ENCODE measurements at regions not wholly inside any gene's neighbourhood (a gene's known extent, or its start where the extent isn't known, plus 50 kb on each side); places are given as distances from the start of the nearest gene placed in this dataset.

DNA sequence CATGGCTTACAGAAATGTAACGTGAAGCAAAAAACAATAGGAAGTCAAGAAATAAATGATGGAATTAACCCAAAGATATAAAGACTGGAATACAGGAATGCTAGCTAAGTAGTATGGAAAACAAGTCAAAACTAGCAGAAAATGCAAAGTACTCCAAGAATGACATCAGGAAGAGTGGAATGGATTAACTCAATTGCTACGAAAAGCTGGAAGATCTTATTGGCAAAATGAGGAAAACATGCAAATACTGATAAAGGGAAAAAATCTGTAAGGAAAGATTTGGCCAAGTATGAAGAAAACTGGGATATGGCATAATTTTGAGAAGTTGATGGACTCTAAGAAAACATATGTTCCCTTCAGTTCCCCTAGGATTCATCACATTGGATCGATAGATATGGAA, 324.5 kb upstream of the ZNF608 start:
- in situ Hi-C loops (cut with HindIII; ENCODE audit: low pct_unique_long_range_greater_than_20kb, low sequenced_read_pairs) (no loop called here), intact Hi-C loops (cut with micrococcal nuclease; ENCODE audit: unreplicated experiment) (no loop called here)
- H3K4me3 ChIP-seq (ENCODE audit: low read depth in 2 of 2, low read length in 2 of 2), result no peak overlapping the region
- ChIA-PET POLR2A (no interaction called here), CTCF (no interaction called here)
- H3K9me3 ChIP-seq (ENCODE audit: control insufficient read depth, insufficient read depth, low read depth, low read length), result peaks cover 18% of the 10 kb centered on the region; the same call in 1 of the 2 replicates
- H3K36me3 ChIP-seq (ENCODE audit: control insufficient read depth, insufficient read depth, low read length), result no peaks in the 10 kb centered on the region
- no peak for TF ChIP-seq TCF7L2 (IDR thresholded peaks at IDR 0.05; ENCODE audit: low read depth, low read length)
- TF ChIP-seq, protein P1, sequence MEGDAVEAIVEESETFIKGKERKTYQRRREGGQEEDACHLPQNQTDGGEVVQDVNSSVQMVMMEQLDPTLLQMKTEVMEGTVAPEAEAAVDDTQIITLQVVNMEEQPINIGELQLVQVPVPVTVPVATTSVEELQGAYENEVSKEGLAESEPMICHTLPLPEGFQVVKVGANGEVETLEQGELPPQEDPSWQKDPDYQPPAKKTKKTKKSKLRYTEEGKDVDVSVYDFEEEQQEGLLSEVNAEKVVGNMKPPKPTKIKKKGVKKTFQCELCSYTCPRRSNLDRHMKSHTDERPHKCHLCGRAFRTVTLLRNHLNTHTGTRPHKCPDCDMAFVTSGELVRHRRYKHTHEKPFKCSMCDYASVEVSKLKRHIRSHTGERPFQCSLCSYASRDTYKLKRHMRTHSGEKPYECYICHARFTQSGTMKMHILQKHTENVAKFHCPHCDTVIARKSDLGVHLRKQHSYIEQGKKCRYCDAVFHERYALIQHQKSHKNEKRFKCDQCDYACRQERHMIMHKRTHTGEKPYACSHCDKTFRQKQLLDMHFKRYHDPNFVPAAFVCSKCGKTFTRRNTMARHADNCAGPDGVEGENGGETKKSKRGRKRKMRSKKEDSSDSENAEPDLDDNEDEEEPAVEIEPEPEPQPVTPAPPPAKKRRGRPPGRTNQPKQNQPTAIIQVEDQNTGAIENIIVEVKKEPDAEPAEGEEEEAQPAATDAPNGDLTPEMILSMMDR (IDR thresholded peaks at IDR 0.05), result no peak
- TF ChIP-seq, protein P2, sequence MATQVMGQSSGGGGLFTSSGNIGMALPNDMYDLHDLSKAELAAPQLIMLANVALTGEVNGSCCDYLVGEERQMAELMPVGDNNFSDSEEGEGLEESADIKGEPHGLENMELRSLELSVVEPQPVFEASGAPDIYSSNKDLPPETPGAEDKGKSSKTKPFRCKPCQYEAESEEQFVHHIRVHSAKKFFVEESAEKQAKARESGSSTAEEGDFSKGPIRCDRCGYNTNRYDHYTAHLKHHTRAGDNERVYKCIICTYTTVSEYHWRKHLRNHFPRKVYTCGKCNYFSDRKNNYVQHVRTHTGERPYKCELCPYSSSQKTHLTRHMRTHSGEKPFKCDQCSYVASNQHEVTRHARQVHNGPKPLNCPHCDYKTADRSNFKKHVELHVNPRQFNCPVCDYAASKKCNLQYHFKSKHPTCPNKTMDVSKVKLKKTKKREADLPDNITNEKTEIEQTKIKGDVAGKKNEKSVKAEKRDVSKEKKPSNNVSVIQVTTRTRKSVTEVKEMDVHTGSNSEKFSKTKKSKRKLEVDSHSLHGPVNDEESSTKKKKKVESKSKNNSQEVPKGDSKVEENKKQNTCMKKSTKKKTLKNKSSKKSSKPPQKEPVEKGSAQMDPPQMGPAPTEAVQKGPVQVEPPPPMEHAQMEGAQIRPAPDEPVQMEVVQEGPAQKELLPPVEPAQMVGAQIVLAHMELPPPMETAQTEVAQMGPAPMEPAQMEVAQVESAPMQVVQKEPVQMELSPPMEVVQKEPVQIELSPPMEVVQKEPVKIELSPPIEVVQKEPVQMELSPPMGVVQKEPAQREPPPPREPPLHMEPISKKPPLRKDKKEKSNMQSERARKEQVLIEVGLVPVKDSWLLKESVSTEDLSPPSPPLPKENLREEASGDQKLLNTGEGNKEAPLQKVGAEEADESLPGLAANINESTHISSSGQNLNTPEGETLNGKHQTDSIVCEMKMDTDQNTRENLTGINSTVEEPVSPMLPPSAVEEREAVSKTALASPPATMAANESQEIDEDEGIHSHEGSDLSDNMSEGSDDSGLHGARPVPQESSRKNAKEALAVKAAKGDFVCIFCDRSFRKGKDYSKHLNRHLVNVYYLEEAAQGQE (IDR thresholded peaks at IDR 0.05; ENCODE audit: insufficient read depth in 1 of 2, low read depth in 2 of 2, low read length in 1 of 2), result no peak
- TF ChIP-seq POLR2AphosphoS5 (IDR thresholded peaks at IDR 0.05; ENCODE audit: low read depth, low read length), result no peak
- TF ChIP-seq SIN3A (IDR thresholded peaks at IDR 0.05; ENCODE audit: borderline replicate concordance, insufficient read depth, low read depth, low read length), result no peak
- no peak for ATAC-seq
- H3K27ac ChIP-seq (ENCODE audit: low read length), result no peak overlapping the region
- DNase-seq (ENCODE audit: low read depth, low spot score), result no peak
- BruUV-seq (replicated peaks), result no TSS peak
- H3K27me3 ChIP-seq (ENCODE audit: control insufficient read depth, insufficient read depth, low read length), result no peaks in the 10 kb centered on the region
- H3K4me1 ChIP-seq (ENCODE audit: control insufficient read depth, insufficient read depth, low read length), result no peaks in the 10 kb centered on the region

- Histone ChIP-seq H3K36me3 (ENCODE audit: control insufficient read depth, insufficient read depth, low read length) (no peaks in the 10 kb centered on the region), H3K4me3 (ENCODE audit: low read depth in 2 of 2, low read length in 2 of 2) (no peak overlapping the region), H3K9me3 (ENCODE audit: control insufficient read depth, insufficient read depth, low read depth, low read length) (peaks cover 18% of the 10 kb centered on the region; the same call in 1 of the 2 replicates), H3K27me3 (ENCODE audit: control insufficient read depth, insufficient read depth, low read length) (no peaks in the 10 kb centered on the region), H3K4me1 (ENCODE audit: control insufficient read depth, insufficient read depth, low read length) (no peaks in the 10 kb centered on the region), H3K27ac (ENCODE audit: low read length) (no peak overlapping the region)
- in situ Hi-C loops (cut with HindIII; ENCODE audit: low pct_unique_long_range_greater_than_20kb, low sequenced_read_pairs) (no loop called here), intact Hi-C loops (cut with micrococcal nuclease; ENCODE audit: unreplicated experiment) (no loop called here)
- no peak for DNase-seq (ENCODE audit: low read depth, low spot score)
- no peak for TF ChIP-seq POLR2AphosphoS5 (IDR thresholded peaks at IDR 0.05; ENCODE audit: low read depth, low read length)
- TF ChIP-seq, protein P1 (IDR thresholded peaks at IDR 0.05), result no peak
- no peak for TF ChIP-seq SIN3A (IDR thresholded peaks at IDR 0.05; ENCODE audit: borderline replicate concordance, insufficient read depth, low read depth, low read length)
- no peak for TF ChIP-seq TCF7L2 (IDR thresholded peaks at IDR 0.05; ENCODE audit: low read depth, low read length)
- TF ChIP-seq, protein P2 (IDR thresholded peaks at IDR 0.05; ENCODE audit: insufficient read depth in 1 of 2, low read depth in 2 of 2, low read length in 1 of 2), result no peak
- POLR2A ChIA-PET, result no interaction called here
- CTCF ChIA-PET, result no interaction called here
- ATAC-seq, result no peak
- BruUV-seq (replicated peaks), result no TSS peak
Measured at GRCh38 chr5:125073090-125073489, 326.7 kb upstream of the ZNF608 start.
